ENCODE measurements at regions not wholly inside any gene's neighbourhood (a gene's known extent, or its start where the extent isn't known, plus 50 kb on each side); places are given as distances from the start of the nearest gene placed in this dataset.

GRCh38 chr3:31232055-31233025 is 300.4 kb upstream of the STT3B start:
- DNase-seq: no peak

GRCh38 chr3:31234145-31234544 is 298.6 kb upstream of the STT3B start:
- no peak for DNase-seq

GRCh38 chr3:31235062-31235700 is 297.5 kb upstream of the STT3B start:
- peak in 2 of 3 experiments; percentile 3 to 46 for DNase-seq

GRCh38 chr3:31237887-31238286 is 294.8 kb upstream of the STT3B start:
- no peak for DNase-seq

- DNase-seq: no peak
These were observed 292.7 kb upstream of the STT3B start for GRCh38 chr3:31240013-31240412.

GRCh38 chr3:31240466-31240865 is 292.3 kb upstream of the STT3B start:
- no peak for DNase-seq

GRCh38 chr3:31240874-31241273 is 291.9 kb upstream of the STT3B start:
- DNase-seq: no peak

GRCh38 chr3:31241533-31241932 is 291.2 kb upstream of the STT3B start:
- no peak for DNase-seq

GRCh38 chr3:31242026-31242960 is 290.4 kb upstream of the STT3B start:
- DNase-seq: no peak

- peak in 1 of 3 experiments; percentile 2 for DNase-seq
These were observed 287.6 kb upstream of the STT3B start for GRCh38 chr3:31244929-31245817.

GRCh38 chr3:31246293-31247062 is 286.2 kb upstream of the STT3B start:
- DNase-seq: peak in 1 of 3 experiments; percentile 4

- peak in 1 of 3 experiments; percentile 4 for DNase-seq
These were observed 285.7 kb upstream of the STT3B start for GRCh38 chr3:31247063-31247447.

GRCh38 chr3:31247850-31248562 is 284.7 kb upstream of the STT3B start:
- peak in 2 of 3 experiments; percentile 40 to 79 for DNase-seq

- peak in 2 of 3 experiments; percentile 18 to 52 for DNase-seq
These were observed 284.1 kb upstream of the STT3B start for GRCh38 chr3:31248563-31248992.

- DNase-seq: no peak
These were observed 283.2 kb upstream of the STT3B start for GRCh38 chr3:31249545-31249944.

- no peak for DNase-seq
These were observed 282.5 kb upstream of the STT3B start for GRCh38 chr3:31250116-31250777.

- no peak for DNase-seq
These were observed 281.6 kb upstream of the STT3B start for GRCh38 chr3:31251083-31251482.

GRCh38 chr3:31252216-31253185 is 280.2 kb upstream of the STT3B start:
- DNase-seq: no peak
